ENCODE measurements at regions not wholly inside any gene's neighbourhood (a gene's known extent, or its start where the extent isn't known, plus 50 kb on each side); places are given as distances from the start of the nearest gene placed in this dataset.
A peak's percentile ranks its signal among the peaks of the same experiment; 100 is the strongest.

- no peak overlapping the region for H2BK15ac ChIP-seq (ENCODE audit: low read length)
- no peak overlapping the region for H3K4me2 ChIP-seq (ENCODE audit: insufficient read depth, low read length, poor library complexity, severe bottlenecking)
- H3K27ac ChIP-seq (replicated peaks; ENCODE audit: low read length) = no peak overlapping the region
- no peak overlapping the region for H2BK120ac ChIP-seq (ENCODE audit: low read depth, low read length)
- no peak overlapping the region for H2BK12ac ChIP-seq (ENCODE audit: low read length)
- no peak overlapping the region for H3K23ac ChIP-seq (ENCODE audit: low read depth, low read length, poor library complexity)
- no peaks in the 10 kb centered on the region for H3K4me1 ChIP-seq (ENCODE audit: control insufficient read depth in 2 of 2, insufficient read depth in 1 of 2, low read depth in 1 of 2, low read length in 2 of 2)
- no peak overlapping the region for H2BK5ac ChIP-seq (ENCODE audit: low read length)
- H3K4ac ChIP-seq (ENCODE audit: low read length) = no peak overlapping the region
- no peak overlapping the region for H4K91ac ChIP-seq (ENCODE audit: low read depth, low read length, poor library complexity)
- H3K4me3 ChIP-seq (ENCODE audit: low read length in 2 of 2) = no peak overlapping the region
- no peaks in the 10 kb centered on the region for H3K79me1 ChIP-seq (ENCODE audit: low read depth, low read length)
- H3K27me3 ChIP-seq (ENCODE audit: control insufficient read depth in 3 of 3, insufficient read depth in 3 of 3, low read depth in 1 of 3, low read length in 3 of 3) = no peaks in the 10 kb centered on the region
- no peak overlapping the region for H3K14ac ChIP-seq (ENCODE audit: low read length)
- H2AK5ac ChIP-seq (ENCODE audit: low read depth, low read length) = no peak overlapping the region
- H3K9ac ChIP-seq (ENCODE audit: low read depth, low read length, poor library complexity) = no peak overlapping the region
- DNase-seq (ENCODE audit: low spot score) = no peak
- no peaks in the 10 kb centered on the region for H3K36me3 ChIP-seq (replicated peaks in 1 of 2; ENCODE audit: control insufficient read depth in 2 of 2, insufficient read depth in 2 of 2, low read length in 2 of 2)
- no peak overlapping the region for H2AFZ ChIP-seq (ENCODE audit: low read length)
- no peak overlapping the region for H3K18ac ChIP-seq (ENCODE audit: low read length)
- H3K9me3 ChIP-seq (replicated peaks in 1 of 2; ENCODE audit: control insufficient read depth in 2 of 2, insufficient read depth in 1 of 2, low read depth in 1 of 2, low read length in 2 of 2) = no peaks in the 10 kb centered on the region
- WGBS, 2 donors (ENCODE audit: extremely low coverage in 2 of 2, insufficient read length in 2 of 2, insufficient replicate concordance in 1 of 2) = no CpG with 5 or more reads among the region's 8 CpGs
- H4K8ac ChIP-seq (ENCODE audit: low read depth, low read length) = no peak overlapping the region
These were observed 167.6 kb upstream of the CST7 start for GRCh38 chr20:24781418-24781980.

GRCh38 chr20:24782301-24782700, 166.8 kb upstream of the CST7 start:
- no peaks in the 10 kb centered on the region for H3K79me1 ChIP-seq (ENCODE audit: low read depth, low read length)
- H2BK12ac ChIP-seq (ENCODE audit: low read length) = no peak overlapping the region
- no peak overlapping the region for H3K18ac ChIP-seq (ENCODE audit: low read length)
- H2BK120ac ChIP-seq (ENCODE audit: low read depth, low read length) = no peak overlapping the region
- H2AFZ ChIP-seq (ENCODE audit: low read length) = no peak overlapping the region
- no peaks in the 10 kb centered on the region for H3K4me1 ChIP-seq (ENCODE audit: control insufficient read depth in 2 of 2, insufficient read depth in 1 of 2, low read depth in 1 of 2, low read length in 2 of 2)
- H4K8ac ChIP-seq (ENCODE audit: low read depth, low read length) = no peak overlapping the region
- H3K27ac ChIP-seq (replicated peaks; ENCODE audit: low read length) = no peak overlapping the region
- H3K36me3 ChIP-seq (replicated peaks in 1 of 2; ENCODE audit: control insufficient read depth in 2 of 2, insufficient read depth in 2 of 2, low read length in 2 of 2) = no peaks in the 10 kb centered on the region
- no peak overlapping the region for H2AK5ac ChIP-seq (ENCODE audit: low read depth, low read length)
- H3K23ac ChIP-seq (ENCODE audit: low read depth, low read length, poor library complexity) = no peak overlapping the region
- no peak for DNase-seq (ENCODE audit: low spot score)
- H2BK15ac ChIP-seq (ENCODE audit: low read length) = no peak overlapping the region
- no CpG with 5 or more reads among the region's 11 CpGs for WGBS, 2 donors (ENCODE audit: extremely low coverage in 2 of 2, insufficient read length in 2 of 2, insufficient replicate concordance in 1 of 2)
- no peak overlapping the region for H3K4me2 ChIP-seq (ENCODE audit: insufficient read depth, low read length, poor library complexity, severe bottlenecking)
- no peaks in the 10 kb centered on the region for H3K9me3 ChIP-seq (replicated peaks in 1 of 2; ENCODE audit: control insufficient read depth in 2 of 2, insufficient read depth in 1 of 2, low read depth in 1 of 2, low read length in 2 of 2)
- H3K14ac ChIP-seq (ENCODE audit: low read length) = no peak overlapping the region
- no peak overlapping the region for H4K91ac ChIP-seq (ENCODE audit: low read depth, low read length, poor library complexity)
- H2BK5ac ChIP-seq (ENCODE audit: low read length) = no peak overlapping the region
- H3K4ac ChIP-seq (ENCODE audit: low read length) = no peak overlapping the region
- H3K9ac ChIP-seq (ENCODE audit: low read depth, low read length, poor library complexity) = no peak overlapping the region
- no peak overlapping the region for H3K4me3 ChIP-seq (ENCODE audit: low read length in 2 of 2)
- no peaks in the 10 kb centered on the region for H3K27me3 ChIP-seq (ENCODE audit: control insufficient read depth in 3 of 3, insufficient read depth in 3 of 3, low read depth in 1 of 3, low read length in 3 of 3)

GRCh38 chr20:24782801-24783630, 166.1 kb upstream of the CST7 start:
- no peak for DNase-seq (ENCODE audit: low spot score)
- Histone ChIP-seq H3K27ac (replicated peaks; ENCODE audit: low read length) (no peak overlapping the region), H2BK12ac (ENCODE audit: low read length) (no peak overlapping the region), H3K23ac (ENCODE audit: low read depth, low read length, poor library complexity) (no peak overlapping the region), H3K27me3 (ENCODE audit: control insufficient read depth in 3 of 3, insufficient read depth in 3 of 3, low read depth in 1 of 3, low read length in 3 of 3) (no peaks in the 10 kb centered on the region), H2AFZ (ENCODE audit: low read length) (no peak overlapping the region), H3K9me3 (replicated peaks in 1 of 2; ENCODE audit: control insufficient read depth in 2 of 2, insufficient read depth in 1 of 2, low read depth in 1 of 2, low read length in 2 of 2) (no peaks in the 10 kb centered on the region), H3K4me2 (ENCODE audit: insufficient read depth, low read length, poor library complexity, severe bottlenecking) (no peak overlapping the region), H3K14ac (ENCODE audit: low read length) (no peak overlapping the region), H3K36me3 (replicated peaks in 1 of 2; ENCODE audit: control insufficient read depth in 2 of 2, insufficient read depth in 2 of 2, low read length in 2 of 2) (no peaks in the 10 kb centered on the region), H3K18ac (ENCODE audit: low read length) (peak overlapping the region; percentile 44), H2BK5ac (ENCODE audit: low read length) (no peak overlapping the region), H2BK15ac (ENCODE audit: low read length) (no peak overlapping the region), H3K4ac (ENCODE audit: low read length) (no peak overlapping the region), H3K4me3 (ENCODE audit: low read length in 2 of 2) (no peak overlapping the region), H2BK120ac (ENCODE audit: low read depth, low read length) (no peak overlapping the region), H3K4me1 (ENCODE audit: control insufficient read depth in 2 of 2, insufficient read depth in 1 of 2, low read depth in 1 of 2, low read length in 2 of 2) (no peaks in the 10 kb centered on the region), H3K79me1 (ENCODE audit: low read depth, low read length) (no peaks in the 10 kb centered on the region), H4K8ac (ENCODE audit: low read depth, low read length) (no peak overlapping the region), H2AK5ac (ENCODE audit: low read depth, low read length) (peak overlapping the region; percentile 26), H3K9ac (ENCODE audit: low read depth, low read length, poor library complexity) (no peak overlapping the region), H4K91ac (ENCODE audit: low read depth, low read length, poor library complexity) (no peak overlapping the region)
- no CpG with 5 or more reads among the region's 12 CpGs for WGBS, 2 donors (ENCODE audit: extremely low coverage in 2 of 2, insufficient read length in 2 of 2, insufficient replicate concordance in 1 of 2)

GRCh38 chr20:24783631-24784492, 165.2 kb upstream of the CST7 start:
- Histone ChIP-seq H2AK5ac (ENCODE audit: low read depth, low read length) (no peak overlapping the region), H2BK15ac (ENCODE audit: low read length) (no peak overlapping the region), H2BK120ac (ENCODE audit: low read depth, low read length) (no peak overlapping the region), H2BK12ac (ENCODE audit: low read length) (no peak overlapping the region), H3K9ac (ENCODE audit: low read depth, low read length, poor library complexity) (no peak overlapping the region), H2BK5ac (ENCODE audit: low read length) (no peak overlapping the region), H3K23ac (ENCODE audit: low read depth, low read length, poor library complexity) (peak overlapping the region; percentile 18), H3K14ac (ENCODE audit: low read length) (peak overlapping the region; percentile 92), H3K4me1 (ENCODE audit: control insufficient read depth in 2 of 2, insufficient read depth in 1 of 2, low read depth in 1 of 2, low read length in 2 of 2) (no peaks in the 10 kb centered on the region), H4K91ac (ENCODE audit: low read depth, low read length, poor library complexity) (no peak overlapping the region), H3K18ac (ENCODE audit: low read length) (no peak overlapping the region), H3K36me3 (replicated peaks in 1 of 2; ENCODE audit: control insufficient read depth in 2 of 2, insufficient read depth in 2 of 2, low read length in 2 of 2) (no peaks in the 10 kb centered on the region), H3K4me2 (ENCODE audit: insufficient read depth, low read length, poor library complexity, severe bottlenecking) (no peak overlapping the region), H3K9me3 (replicated peaks in 1 of 2; ENCODE audit: control insufficient read depth in 2 of 2, insufficient read depth in 1 of 2, low read depth in 1 of 2, low read length in 2 of 2) (no peaks in the 10 kb centered on the region), H3K4me3 (ENCODE audit: low read length in 2 of 2) (no peak overlapping the region), H3K27ac (replicated peaks; ENCODE audit: low read length) (no peak overlapping the region), H4K8ac (ENCODE audit: low read depth, low read length) (no peak overlapping the region), H2AFZ (ENCODE audit: low read length) (no peak overlapping the region), H3K4ac (ENCODE audit: low read length) (no peak overlapping the region), H3K79me1 (ENCODE audit: low read depth, low read length) (no peaks in the 10 kb centered on the region), H3K27me3 (ENCODE audit: control insufficient read depth in 3 of 3, insufficient read depth in 3 of 3, low read depth in 1 of 3, low read length in 3 of 3) (no peaks in the 10 kb centered on the region)
- DNase-seq (ENCODE audit: low spot score) = no peak
- no CpG with 5 or more reads among the region's 9 CpGs for WGBS, 2 donors (ENCODE audit: extremely low coverage in 2 of 2, insufficient read length in 2 of 2, insufficient replicate concordance in 1 of 2)
